ENCODE measurements at regions not wholly inside any gene's neighbourhood (a gene's known extent, or its start where the extent isn't known, plus 50 kb on each side); places are given as distances from the start of the nearest gene placed in this dataset.
"Not testable (repeated sequence)": the region's sequence is repeated elsewhere in the genome, so short reads cannot be mapped to it uniquely, and the experiment has no call there.

DNA sequence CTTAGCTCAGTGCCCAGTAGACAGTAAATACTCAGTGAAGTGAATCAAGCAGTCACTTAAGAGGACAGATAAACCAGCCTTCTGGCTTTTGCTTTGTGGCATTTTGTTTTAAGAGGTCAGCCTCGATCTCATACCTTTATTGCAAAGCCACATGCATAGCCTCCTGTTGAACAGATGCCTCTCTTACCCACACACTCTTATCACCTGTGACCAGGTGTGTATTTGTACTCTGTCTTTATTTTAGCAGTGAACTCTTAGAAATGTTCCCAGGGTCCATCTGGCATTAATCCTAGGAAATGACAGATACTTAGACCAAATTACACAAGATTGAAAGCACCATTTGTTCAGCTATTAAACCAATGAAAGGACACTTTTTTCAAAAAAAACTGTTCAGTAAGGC, 1426.5 kb downstream of the CDH11 start:
- no peak for DNase-seq

DNA sequence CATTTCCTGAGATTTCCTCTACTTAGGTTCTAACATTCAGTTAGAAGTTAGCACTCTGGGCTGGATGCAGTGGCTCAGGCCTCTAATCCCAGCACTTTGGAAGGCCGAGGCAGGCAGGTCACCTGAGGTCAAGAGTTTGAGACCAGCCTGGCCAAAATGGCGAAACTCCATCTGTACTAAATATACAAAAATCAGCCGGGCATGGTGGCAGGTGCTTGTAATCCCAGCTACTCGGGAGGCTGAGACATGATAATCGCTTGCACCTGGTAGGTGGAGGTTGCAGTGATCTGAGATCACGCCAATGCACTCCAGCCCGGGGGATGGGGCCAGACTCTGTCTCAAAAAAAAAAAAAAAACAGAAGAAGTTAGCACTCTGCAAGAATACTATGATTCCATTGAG, 1430.9 kb downstream of the CDH11 start:
- no peak for DNase-seq

DNA sequence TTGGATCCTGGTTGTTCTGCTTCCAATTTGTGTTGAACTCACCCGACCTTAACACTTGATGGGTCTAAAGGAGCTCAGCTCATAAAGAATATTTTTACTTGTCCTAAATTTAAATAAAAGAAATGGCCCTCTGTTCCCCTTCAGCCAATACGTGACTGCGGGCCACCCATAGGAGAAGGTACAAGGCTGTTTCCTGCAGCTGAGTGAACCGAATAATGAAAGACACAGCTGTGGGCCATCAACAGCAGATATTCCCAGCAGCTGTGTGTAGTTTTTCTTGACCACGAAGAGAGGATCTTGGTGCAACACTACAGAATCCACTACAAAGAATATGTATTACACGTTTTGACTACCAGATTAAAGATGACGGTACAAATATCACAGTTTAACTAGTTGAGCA, 1431.6 kb downstream of the CDH11 start:
- no peak for DNase-seq

DNA sequence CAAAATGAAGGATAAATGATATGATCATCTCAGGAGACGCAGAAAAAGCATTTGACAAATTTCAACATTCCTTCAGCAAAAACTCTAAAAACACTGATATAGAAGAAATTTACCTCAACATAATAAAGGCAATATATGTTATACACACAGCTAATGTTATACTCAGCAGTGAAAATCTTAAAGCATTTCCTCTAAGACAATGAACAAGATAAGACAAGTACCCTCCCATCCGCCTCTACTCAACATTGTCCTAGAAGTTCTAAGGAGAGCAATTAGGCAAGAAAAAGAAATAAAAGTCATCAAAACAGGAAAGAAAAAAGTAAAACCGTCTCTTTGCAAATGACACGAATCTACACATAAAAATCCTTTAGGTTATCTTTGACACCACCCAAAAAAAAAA, 1432.8 kb downstream of the CDH11 start:
- DNase-seq: no peak

DNA sequence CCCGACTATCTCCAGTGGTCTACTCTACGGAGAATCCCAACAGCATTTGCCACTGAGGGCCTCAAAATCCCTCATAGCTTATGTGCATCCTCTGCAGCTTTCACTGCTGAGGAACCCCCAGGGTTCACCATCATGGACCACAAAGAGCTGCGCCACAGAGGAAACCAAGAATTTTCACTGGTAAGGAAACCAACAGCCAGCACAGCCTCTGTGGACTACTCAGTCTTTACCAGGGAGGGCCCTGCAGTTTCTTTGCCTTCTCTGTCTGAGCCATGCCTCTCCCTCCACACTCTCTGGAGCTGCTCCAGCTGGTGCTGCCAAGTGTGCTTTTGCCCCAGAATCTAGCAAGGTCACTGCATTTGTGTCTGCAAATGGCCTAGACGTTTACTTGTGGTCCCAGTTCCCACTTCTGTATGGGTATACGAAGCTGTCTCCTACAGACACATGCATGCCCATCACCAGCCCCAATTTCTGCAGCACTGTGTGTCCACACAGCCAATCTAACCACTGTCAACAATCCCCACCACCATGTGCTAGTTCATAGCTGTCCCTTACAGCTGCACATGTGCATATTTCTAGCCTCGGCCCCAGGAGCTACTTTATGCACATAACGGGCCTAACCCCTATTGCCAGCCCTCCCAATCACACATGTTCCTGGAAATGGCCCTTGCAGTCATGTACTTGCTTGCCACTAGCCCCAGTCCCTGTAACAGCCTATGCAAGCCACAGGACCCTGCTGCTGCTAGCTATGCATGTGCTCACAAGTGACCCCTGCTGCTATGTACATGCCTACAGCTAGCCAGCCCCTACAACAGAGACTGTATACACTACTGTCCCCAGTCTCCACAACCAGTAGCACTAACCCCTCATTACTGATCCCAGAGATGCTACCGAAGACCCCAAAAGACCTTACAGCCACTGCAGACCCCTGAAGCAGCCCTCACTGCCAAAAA, 1437.4 kb downstream of the CDH11 start:
- DNase-seq: no peak

GRCh38 chr16:63682844-63683243, 1439.0 kb downstream of the CDH11 start:
- no peak for DNase-seq

DNA sequence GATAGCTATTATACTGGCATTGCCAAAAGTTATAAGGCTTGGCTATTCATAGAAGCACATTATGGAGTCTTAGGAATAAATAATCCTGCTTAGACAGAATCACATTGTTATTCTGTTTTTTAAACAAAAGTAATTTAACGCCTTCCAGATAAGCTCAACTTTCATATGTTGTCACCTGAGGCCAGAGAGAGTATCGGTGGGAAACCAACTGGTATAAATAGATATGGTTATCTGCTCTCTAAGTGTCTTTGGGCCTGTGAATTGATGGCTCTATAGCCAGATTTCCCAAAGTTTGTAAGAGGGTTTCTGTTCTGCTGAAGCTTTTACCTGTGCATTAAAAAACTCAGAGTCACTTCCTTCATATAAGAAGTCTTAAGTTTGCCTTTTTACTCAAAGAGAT, 1449.4 kb downstream of the CDH11 start:
- DNase-seq: no peak

- DNase-seq: no peak
Observed at GRCh38 chr16:63663155-63663554, 1458.7 kb downstream of the CDH11 start.

GRCh38 chr16:63655846-63656245, 1466.0 kb downstream of the CDH11 start:
- no peak for DNase-seq

GRCh38 chr16:63653044-63653839, 1468.6 kb downstream of the CDH11 start:
- peak; percentile 10 for DNase-seq

DNA sequence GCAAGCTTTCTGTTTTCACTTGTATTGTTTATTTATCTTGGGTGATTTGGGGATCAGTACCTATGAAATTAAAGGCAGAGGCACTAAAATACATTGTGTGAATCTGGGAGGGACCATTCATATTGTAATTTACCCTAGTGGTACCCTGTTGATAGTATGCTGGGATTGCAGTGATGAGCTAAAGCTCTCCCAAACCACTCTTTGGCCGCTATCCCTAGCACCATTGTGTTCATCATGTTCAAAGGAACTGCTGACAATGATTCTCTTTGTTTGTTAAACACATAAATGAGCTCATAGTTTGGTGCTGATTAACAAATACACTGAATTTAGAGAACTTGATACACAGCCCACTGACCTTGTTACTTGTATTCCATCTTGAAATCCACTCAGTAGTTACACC, 1469.8 kb downstream of the CDH11 start:
- DNase-seq: no peak

- no peak for DNase-seq
Observed at GRCh38 chr16:63650550-63650949, 1471.3 kb downstream of the CDH11 start.

DNA sequence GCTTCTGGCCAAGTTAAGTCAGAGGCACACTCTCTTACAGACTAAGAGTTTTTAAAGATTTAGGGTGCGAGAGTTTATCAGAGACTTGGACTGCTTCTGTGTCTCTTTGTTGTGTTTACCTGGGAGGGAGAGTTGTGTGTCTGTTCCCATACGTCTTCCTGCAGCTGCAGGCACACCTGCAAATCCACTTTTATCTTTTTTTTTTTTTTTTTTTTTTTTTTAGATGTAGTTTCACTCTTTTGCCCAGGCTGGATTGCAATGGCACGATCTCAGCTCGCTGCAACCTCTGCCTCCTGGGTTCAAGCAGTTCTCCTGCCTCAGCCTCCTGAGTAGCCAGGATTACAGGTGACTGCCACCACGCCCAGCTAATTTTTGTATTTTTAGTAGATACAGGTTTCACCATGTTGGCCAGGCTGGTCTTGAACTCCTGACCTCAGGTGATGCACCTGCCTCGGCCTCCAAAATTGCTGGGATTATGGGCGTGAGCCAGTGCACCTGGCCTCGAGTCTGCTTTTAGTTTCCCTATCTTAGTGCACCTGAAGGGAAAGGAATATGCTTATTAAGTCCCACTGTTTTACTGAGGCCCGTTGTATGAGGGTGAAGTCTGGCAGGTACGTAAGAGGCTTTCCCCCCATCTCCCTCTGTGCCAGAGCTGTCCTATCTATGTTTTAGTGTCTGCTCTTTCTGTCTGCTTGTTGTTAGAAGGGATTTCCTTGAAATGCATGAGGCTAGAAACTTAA, 1488.0 kb downstream of the CDH11 start:
- DNase-seq: not testable (repeated sequence)

DNA sequence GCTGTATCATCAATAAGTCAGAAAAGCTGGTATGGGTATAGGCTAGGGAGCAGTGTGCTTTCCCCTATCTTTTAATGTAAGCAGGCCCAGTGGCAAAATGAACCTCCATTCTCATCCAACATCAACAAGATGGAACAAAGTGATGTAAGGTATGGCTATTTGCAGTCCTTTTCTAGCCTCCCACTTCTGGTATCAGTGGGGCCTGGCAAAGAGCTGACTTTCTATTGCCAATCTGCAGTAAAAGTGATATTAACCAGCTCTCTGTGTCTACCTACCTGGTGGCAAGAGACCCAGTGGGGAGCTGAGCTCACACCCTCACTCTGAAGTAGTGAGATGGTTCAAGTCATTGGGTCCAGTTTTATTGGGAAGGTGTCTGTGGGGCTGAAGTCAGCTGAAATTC, 1492.6 kb downstream of the CDH11 start:
- no peak for DNase-seq

GRCh38 chr16:63628812-63629211, 1493.1 kb downstream of the CDH11 start:
- DNase-seq: no peak

DNA sequence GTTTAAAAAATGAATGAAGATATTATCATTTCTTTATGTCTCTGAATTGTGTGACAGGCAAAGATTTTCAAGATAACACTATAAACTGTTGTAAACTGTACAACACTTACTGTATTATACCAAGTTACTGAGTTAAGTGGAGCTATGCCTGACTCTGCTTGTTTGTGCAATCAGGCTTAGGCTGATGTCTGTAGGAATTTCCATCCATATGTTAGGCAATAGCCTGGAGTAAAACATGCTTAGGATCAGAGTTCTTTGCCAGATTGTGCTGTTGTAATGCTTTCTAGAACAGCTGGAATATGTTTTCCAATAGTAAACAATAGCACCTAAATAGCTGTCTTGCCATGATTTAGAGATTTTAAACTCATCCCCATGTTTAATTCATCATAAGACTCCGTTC, 1496.7 kb downstream of the CDH11 start:
- DNase-seq: peak; percentile 33

DNA sequence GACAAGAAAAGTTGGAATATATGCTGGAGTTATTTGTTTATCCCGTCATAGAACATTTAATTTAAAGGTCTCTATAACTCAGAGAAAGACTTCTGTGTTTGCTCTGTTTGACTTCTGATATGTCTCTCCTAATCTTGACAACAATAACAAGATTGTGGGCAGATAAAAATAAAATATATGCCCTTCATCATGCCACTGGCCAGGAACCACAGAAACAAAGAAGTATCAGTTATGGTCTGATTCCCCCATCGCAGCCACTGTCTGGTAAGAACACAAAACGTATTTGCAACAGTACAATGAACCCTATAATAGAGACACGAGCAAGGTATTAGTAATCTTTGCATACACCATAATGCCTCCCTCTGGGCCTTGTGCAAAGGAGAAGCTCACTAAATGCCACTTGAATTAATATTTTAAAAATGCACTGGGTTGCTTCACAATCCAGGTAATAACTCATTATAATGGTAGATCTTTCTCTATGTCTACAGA, 1498.3 kb downstream of the CDH11 start:
- no peak for DNase-seq

DNA sequence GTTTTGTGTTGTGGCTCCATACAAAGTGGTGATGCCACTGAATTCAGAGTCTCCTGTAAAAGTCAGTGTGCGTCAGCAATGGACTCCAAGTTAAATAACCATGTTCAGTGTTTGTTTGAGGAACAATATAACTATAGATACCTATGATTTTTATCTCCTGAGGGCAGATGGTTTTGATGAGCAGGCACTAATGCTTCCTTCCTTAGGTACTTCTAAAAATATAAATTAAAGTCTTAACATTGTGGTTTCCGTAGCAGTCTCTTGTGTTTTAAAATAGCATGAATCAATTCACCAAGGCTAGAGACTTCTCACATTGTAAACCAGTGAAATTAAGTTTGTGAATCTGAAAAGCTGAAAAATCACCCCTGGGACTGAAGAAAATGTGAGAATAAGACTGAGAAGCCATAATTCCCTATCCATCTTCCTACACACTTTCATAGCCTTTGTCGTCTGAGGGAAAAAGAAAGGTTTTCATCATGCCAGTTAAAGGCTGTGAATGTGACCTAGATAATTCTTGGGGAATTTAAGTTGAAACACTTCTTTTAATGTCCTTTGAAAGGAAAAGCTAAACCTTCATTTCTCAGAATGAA, 1502.9 kb downstream of the CDH11 start:
- DNase-seq: no peak

DNA sequence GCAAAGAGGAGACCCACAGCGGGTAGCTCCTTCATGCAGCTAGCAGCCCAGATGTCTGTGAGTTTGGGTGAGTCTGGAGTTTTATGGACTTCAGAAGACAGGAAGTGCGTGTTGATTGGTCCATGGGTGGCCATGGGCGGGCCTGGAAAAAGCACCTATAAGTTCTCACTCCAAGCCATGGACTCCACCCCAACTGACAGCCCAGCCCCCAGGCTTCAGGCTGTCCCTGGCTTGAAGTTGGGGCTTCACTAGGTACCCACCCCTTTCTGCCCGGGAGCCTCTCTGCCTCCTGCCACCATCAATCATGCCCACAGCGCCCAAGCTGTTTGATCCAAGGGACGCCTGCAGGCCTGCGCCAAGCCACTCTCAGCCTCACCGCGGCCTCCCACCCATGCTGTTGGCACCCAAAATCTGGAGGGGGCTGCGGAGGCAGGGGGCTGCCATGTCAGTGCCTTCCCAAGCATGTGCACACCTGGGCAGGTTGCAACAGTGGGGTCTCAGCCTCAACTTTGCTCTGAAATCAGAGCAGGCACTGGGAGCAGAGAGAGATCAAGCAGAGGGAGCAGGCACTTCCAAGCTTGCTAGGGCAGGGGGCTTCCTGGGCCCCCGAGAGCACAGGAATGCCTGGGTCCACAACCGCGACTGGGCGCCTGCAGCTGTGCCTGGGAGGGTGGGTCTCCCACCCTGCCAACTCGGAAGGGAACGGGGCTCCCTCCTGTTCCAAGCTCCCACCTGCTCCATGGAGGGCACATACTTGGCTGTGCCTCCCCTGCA, 1503.7 kb downstream of the CDH11 start:
- peak; percentile 58 for DNase-seq

DNA sequence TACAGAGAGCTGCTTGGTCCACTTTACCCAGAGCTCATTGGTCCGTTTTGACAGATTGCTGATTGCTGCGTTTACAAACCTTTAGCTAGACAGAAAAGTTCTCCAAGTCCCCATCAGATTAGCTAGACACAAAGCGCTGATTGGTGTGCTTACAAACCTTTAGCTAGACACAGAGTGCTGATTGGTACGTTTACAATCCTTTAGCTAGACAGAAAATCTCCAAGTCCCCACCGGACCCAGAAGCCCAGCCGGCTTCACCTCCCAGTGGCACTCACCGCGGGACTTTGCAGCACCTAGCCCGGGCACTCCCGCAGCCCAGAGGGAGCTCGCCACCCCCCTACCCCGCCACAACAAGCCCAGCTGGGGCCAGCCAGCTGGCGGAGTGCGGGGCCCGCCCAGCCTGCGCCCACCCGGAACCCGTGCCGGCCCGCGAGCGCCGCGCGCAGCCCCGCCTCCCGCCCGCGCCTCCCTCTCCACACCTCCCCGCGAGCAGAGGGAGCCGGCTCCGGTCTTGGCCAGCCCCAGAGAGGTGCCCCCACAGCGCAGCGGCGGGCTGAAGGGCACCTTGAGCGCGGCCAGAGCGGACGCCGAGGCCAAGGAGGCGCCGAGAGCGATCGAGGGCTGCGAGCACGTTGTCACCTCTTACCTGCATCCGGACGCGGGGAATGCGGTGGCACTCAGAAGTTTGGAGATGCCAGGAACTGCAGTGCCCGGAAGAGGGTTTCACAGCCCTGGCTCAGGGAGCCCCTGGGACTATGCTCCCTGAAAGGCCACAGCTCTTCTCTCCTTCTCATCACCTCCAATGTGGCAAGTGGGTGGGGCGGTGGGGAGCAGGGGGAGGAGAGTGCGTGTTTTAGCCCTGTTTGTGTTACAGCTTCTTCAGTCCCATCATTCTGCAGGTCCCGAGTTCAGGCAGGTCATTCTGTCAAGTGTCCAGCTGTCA, 1504.5 kb downstream of the CDH11 start:
- DNase-seq: peak; percentile 20

Data from tongue (tissue), 1 donor.